K562 (cell line): ENCODE measurements at regions not wholly inside any gene's neighbourhood (a gene's known extent, or its start where the extent isn't known, plus 50 kb on each side); places are given as distances from the start of the nearest gene placed in this dataset.

Experiments used
- ATAC-seq: fragments of 200-7000 bp; cut with Tn5 transposase; 3 replicates; pipeline ENCODE4 v1.9.1; 2020; ENCODE audit warnings: moderate library complexity
- BruUV-seq: library from RNA; stranded (reverse); fragments of 400-500 nt; replicated peaks from 2 replicates; lab custom pipeline; 2021; lab: Mats Ljungman, UMichigan
- CTCF ChIA-PET: fragments of 300-600 bp; formaldehyde crosslinking; extraction: SDS; loops from one replicate; lab custom pipeline; 2021; ENCODE audit warnings: low intra/inter-chr PET ratio; lab: Yijun Ruan, JAX
- POLR2A ChIA-PET: fragments of 300-600, 350-650 bp; sonication (Branson Sonifier 250); formaldehyde crosslinking; extraction: SDS; loops from one replicate; lab custom pipeline; 2021; ENCODE audit warnings: antibody characterized with exemption, inconsistent platforms; lab: Yijun Ruan, JAX
- DNase-seq, 4 experiments: peaks; one replicate each; pipeline versions ENCODE4 v3.0.0 to v3.0.0-alpha.2; 2011 to 2018; ENCODE audit warnings: low spot score in 3 of 4, mixed read lengths in 3 of 4; ENCODE audit errors: extremely low read depth in 1 of 4
- FAIRE-seq: peaks from 2 replicates; lab custom pipeline; 2011; peaks lifted over from hg19 to GRCh38; lab: Jason Lieb, UNC
- H2AFZ ChIP-seq: 2 replicates; pipeline ENCODE4 v1.6.0; 2011; ENCODE audit warnings: low read depth, low read length, control low read depth, inconsistent platforms
- H3K27ac ChIP-seq: fragments of 200-600 bp; 3 replicates; pipeline ENCODE4 v1.8.0; 2011; ENCODE audit warnings: low read depth, mild to moderate bottlenecking, control low read depth, inconsistent platforms, low read length, moderate library complexity, mixed read lengths; ENCODE audit errors: extremely low read depth
- H3K27me3 ChIP-seq, 2 experiments: fragments of 300-600 bp in 1 of 2; 2 replicates in 1 of 2; 3 replicates in 1 of 2; pipeline versions ENCODE4 v1.6.0 to v1.8.0; 2011; ENCODE audit warnings: inconsistent platforms in 2 of 2, low read length in 2 of 2, mild to moderate bottlenecking in 1 of 2, mixed read lengths in 1 of 2, moderate library complexity in 1 of 2; ENCODE audit not compliant: control insufficient read depth in 2 of 2, insufficient read depth in 2 of 2
- H3K36me3 ChIP-seq: fragments of 300-600 bp; 3 replicates; pipeline ENCODE4 v1.8.0; 2011; ENCODE audit warnings: mild to moderate bottlenecking, low read length, inconsistent platforms; ENCODE audit not compliant: control insufficient read depth, insufficient read depth
- H3K4me1 ChIP-seq, 2 experiments: fragments of 200-600 bp in 1 of 2; replicated peaks in 1 of 2; 2 replicates in 1 of 2; 3 replicates in 1 of 2; pipeline versions ENCODE4 v1.5.1 to v1.8.0; 2011; ENCODE audit warnings: inconsistent platforms in 2 of 2, low read length in 2 of 2, mild to moderate bottlenecking in 1 of 2, mixed read lengths in 1 of 2, moderate library complexity in 1 of 2; ENCODE audit not compliant: control insufficient read depth in 2 of 2, insufficient read depth in 2 of 2
- H3K4me2 ChIP-seq: 2 replicates; pipeline ENCODE4 v1.6.1; 2011; ENCODE audit warnings: low read length, control low read depth, inconsistent platforms, mixed read lengths; ENCODE audit not compliant: insufficient read depth
- H3K4me3 ChIP-seq: fragments of 200-600 bp; sonication (generic), shearing (Covaris generic); 2 replicates; pipeline ENCODE4 v1.5.1; 2016; ENCODE audit warnings: control low read depth, inconsistent platforms
- H3K79me2 ChIP-seq: fragments of 200-600 bp; 3 replicates; pipeline ENCODE4 v1.8.0; 2011; ENCODE audit warnings: low read length, inconsistent platforms; ENCODE audit not compliant: control insufficient read depth, insufficient read depth
- H3K9ac ChIP-seq, 2 experiments: 2 replicates each; pipeline versions ENCODE4 v1.6.0 to v1.6.1; 2011; ENCODE audit warnings: low read depth in 2 of 2, low read length in 2 of 2, control low read depth in 1 of 2, inconsistent platforms in 1 of 2, mild to moderate bottlenecking in 1 of 2, mixed read lengths in 1 of 2; ENCODE audit not compliant: insufficient read depth in 1 of 2
- H3K9me1 ChIP-seq: one replicate; pipeline ENCODE4 v1.6.0; 2011; ENCODE audit warnings: inconsistent platforms, mild to moderate bottlenecking, low read length, moderate library complexity; ENCODE audit not compliant: control insufficient read depth, insufficient read depth
- H3K9me3 ChIP-seq: replicated peaks from 2 replicates; pipeline ENCODE4 v1.5.1; 2011; ENCODE audit warnings: low read depth, low read length, inconsistent platforms; ENCODE audit not compliant: control insufficient read depth, insufficient read depth
- H4K20me1 ChIP-seq: replicated peaks from 2 replicates; pipeline ENCODE4 v1.6.1; 2011; ENCODE audit warnings: low read length, inconsistent platforms, mixed read lengths; ENCODE audit not compliant: control insufficient read depth, insufficient read depth
- HNRNPH1 ChIP-seq: fragments of 200-400 bp; formaldehyde crosslinking; optimal IDR thresholded peaks from 2 replicates; pipeline ENCODE3; 2017; ENCODE audit warnings: low read depth, mild to moderate bottlenecking, low read length, moderate library complexity
- MTF1 ChIP-seq: fragments of 250-450 bp; sonication (Bioruptor Pico); IDR thresholded peaks from 2 replicates; pipeline ENCODE4 v1.9.0; 2021; ENCODE audit warnings: moderate library complexity, mild to moderate bottlenecking, inconsistent platforms, borderline replicate concordance
- PCBP2 ChIP-seq: fragments of 200-400 bp; formaldehyde crosslinking; IDR thresholded peaks from 2 replicates; pipeline ENCODE4 v1.6.1; 2018; ENCODE audit warnings: low read length, low read depth, mild to moderate bottlenecking, moderate library complexity; ENCODE audit not compliant: poor library complexity, severe bottlenecking
- THRB ChIP-seq: fragments of 450-650 bp; formaldehyde crosslinking; conservative IDR thresholded peaks from 2 replicates; pipeline ENCODE4 v1.4.0; 2022; ENCODE audit warnings: mild to moderate bottlenecking, missing genetic modification characterization
- ZNF263 ChIP-seq: sonication (generic); formaldehyde crosslinking; IDR thresholded peaks from 2 replicates; pipeline ENCODE4 v1.8.0; 2022; ENCODE audit warnings: mild to moderate bottlenecking, missing genetic modification reagents, borderline replicate concordance
- ZNF282 ChIP-seq: sonication (generic); formaldehyde crosslinking; IDR thresholded peaks from 2 replicates; pipeline ENCODE4 v1.8.1; 2023; ENCODE audit warnings: missing genetic modification reagents
- WGBS: fragments of 100-300 bp; shearing (Covaris generic); methylation state at CpG from one replicate; pipeline ENCODE4 v1.1.6; 2016; ENCODE audit warnings: low coverage, mixed read lengths; ENCODE audit not compliant: insufficient coverage; ENCODE audit errors: missing lambda C conversion rate; 5-methylcytosine and 5-hydroxymethylcytosine counted together
- in situ Hi-C: fragments of 300-500 bp; cut with MboI; formaldehyde crosslinking; loops from 4 replicates; pipeline ENCODE4 v1.15.0; 2018; ENCODE audit warnings: inconsistent platforms, mixed read lengths
- intact Hi-C: fragments of 100-400 bp; cut with micrococcal nuclease; formaldehyde crosslinking; loops from 2 replicates; pipeline ENCODE4 v1.14.2; 2022
- TF ChIP-seq, protein P1 (sequence below): fragments of 450-650 bp; IDR thresholded peaks from 2 replicates; pipeline ENCODE4 v1.7.0; 2016; ENCODE audit warnings: borderline replicate concordance

DNA sequence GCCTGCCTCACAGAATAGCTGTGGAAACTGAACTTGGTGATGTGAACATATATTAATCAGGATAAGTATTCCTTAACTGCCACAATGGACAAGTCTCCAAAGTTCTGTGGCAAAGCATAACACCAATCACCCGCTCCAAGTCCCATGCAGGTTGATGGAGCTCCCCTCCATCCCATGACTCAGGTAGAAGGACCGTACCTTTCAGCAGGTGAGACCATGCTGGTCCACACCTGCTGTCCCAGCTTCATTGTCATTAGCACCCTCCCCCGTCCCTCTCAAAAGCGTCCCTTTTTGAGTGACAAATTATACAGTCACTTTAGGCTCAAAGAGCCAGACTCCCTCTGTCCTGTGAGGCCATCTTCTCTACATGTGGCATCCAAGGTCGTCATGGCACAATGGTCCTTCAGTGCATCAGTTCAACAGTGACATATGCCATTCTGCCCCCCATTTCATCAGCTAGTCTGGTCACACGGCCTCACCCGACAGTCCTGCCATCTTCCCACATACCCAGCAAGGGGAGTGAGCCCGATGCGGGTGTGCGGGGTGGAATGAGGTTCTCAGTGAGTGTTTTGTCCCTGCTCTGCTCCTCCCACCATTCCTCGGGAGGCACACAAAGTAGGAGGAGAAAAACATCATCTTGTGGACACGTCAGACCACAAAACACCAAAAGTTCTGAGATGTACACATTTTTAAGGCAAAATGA is 136.7 kb upstream of the MYCN start:
- Histone ChIP-seq H3K4me3 (no peak overlapping the region), H4K20me1 (no peaks in the 10 kb centered on the region), H3K36me3 (no peaks in the 10 kb centered on the region), H3K4me2 (no peak overlapping the region), H3K9ac (no peak overlapping the region), H3K4me1 (peaks cover 0 to 3% of the 10 kb centered on the region in 2 experiments; a peak in 1 of 5 replicates), H3K9me3 (no peaks in the 10 kb centered on the region), H3K27ac (no peak overlapping the region), H3K9me1 (peaks cover 4% of the 10 kb centered on the region), H2AFZ (no peak overlapping the region), H3K27me3 (peaks cover 36 to 62% of the 10 kb centered on the region in 2 experiments), H3K79me2 (no peaks in the 10 kb centered on the region)
- WGBS: 0% methylated on average over 12 of the region's 12 CpGs
- DNase-seq: no peak
- POLR2A ChIA-PET: interaction anchor here (1.3 kb wide), 1 partner anchor 9 kb away, joined by 3 read pairs; no protein-coding TSS in a partner anchor
- ATAC-seq: no peak
- in situ Hi-C loops (no loop called here), intact Hi-C loops (no loop called here)
- no TSS peak for BruUV-seq
- no peak for FAIRE-seq
- no peak for TF ChIP-seq ZNF263
- no peak for TF ChIP-seq MTF1 (CRISPR knock-in tag)
- TF ChIP-seq ZNF282 (CRISPR knock-in tag): no peak
- no peak for TF ChIP-seq PCBP2
- no peak for TF ChIP-seq HNRNPH1
- TF ChIP-seq, protein P1, sequence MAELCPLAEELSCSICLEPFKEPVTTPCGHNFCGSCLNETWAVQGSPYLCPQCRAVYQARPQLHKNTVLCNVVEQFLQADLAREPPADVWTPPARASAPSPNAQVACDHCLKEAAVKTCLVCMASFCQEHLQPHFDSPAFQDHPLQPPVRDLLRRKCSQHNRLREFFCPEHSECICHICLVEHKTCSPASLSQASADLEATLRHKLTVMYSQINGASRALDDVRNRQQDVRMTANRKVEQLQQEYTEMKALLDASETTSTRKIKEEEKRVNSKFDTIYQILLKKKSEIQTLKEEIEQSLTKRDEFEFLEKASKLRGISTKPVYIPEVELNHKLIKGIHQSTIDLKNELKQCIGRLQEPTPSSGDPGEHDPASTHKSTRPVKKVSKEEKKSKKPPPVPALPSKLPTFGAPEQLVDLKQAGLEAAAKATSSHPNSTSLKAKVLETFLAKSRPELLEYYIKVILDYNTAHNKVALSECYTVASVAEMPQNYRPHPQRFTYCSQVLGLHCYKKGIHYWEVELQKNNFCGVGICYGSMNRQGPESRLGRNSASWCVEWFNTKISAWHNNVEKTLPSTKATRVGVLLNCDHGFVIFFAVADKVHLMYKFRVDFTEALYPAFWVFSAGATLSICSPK: no peak
- TF ChIP-seq THRB (CRISPR knock-in tag): no peak
- CTCF ChIA-PET: no interaction called here
